Body of pancreas (tissue), 4 donors: ENCODE measurements at regions not wholly inside any gene's neighbourhood (a gene's known extent, or its start where the extent isn't known, plus 50 kb on each side); places are given as distances from the start of the nearest gene placed in this dataset.

Source experiments
- POLR2A ChIP-seq, 3 donors: fragments of 450-650 bp; IDR thresholded peaks; one replicate each; pipeline ENCODE4 v1.6.1; 2016; ENCODE audit warnings: antibody characterized with exemption in 3 of 3, mild to moderate bottlenecking in 2 of 3
- TF ChIP-seq, protein P1 (sequence below), 7 experiments: fragments of 450-650 bp in 4 of 7; fragments of 200-600 bp in 3 of 7; sonication (generic) in 3 of 7; IDR thresholded peaks; one replicate each; pipeline ENCODE4 v1.5.1; 2016 to 2019; ENCODE audit warnings: antibody characterized with exemption in 7 of 7

DNA sequence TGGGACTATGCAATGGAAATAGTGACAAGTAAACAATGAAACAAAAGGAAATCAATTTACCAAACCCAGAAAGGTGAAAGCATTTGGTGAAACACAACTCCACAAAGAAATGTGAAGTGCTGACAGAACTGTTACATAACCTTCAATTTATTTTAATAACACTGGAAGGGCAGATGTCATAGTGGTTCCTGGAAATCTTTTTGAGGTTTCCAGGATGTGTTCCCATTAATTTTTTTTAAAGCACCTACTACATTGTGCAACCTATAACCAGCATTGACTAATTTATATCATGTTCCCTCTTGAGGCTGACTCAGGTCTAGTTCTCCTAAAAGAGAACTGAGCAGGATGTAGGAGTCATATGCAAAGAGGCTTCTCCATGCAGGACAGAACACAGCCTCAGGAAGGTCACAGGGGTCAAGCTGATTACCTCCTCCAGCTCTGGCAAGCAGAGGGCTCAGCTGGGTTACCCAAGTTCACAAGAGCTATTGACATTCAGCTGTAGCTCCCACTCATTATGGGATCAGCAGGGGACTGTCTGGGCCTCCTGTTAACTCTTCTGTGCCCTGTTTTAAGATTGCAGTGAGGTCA is 157.1 kb upstream of the NRIP1 start:
- TF ChIP-seq, protein P1, sequence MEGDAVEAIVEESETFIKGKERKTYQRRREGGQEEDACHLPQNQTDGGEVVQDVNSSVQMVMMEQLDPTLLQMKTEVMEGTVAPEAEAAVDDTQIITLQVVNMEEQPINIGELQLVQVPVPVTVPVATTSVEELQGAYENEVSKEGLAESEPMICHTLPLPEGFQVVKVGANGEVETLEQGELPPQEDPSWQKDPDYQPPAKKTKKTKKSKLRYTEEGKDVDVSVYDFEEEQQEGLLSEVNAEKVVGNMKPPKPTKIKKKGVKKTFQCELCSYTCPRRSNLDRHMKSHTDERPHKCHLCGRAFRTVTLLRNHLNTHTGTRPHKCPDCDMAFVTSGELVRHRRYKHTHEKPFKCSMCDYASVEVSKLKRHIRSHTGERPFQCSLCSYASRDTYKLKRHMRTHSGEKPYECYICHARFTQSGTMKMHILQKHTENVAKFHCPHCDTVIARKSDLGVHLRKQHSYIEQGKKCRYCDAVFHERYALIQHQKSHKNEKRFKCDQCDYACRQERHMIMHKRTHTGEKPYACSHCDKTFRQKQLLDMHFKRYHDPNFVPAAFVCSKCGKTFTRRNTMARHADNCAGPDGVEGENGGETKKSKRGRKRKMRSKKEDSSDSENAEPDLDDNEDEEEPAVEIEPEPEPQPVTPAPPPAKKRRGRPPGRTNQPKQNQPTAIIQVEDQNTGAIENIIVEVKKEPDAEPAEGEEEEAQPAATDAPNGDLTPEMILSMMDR (IDR thresholded peaks at IDR 0.05), result no peak
- TF ChIP-seq POLR2A (IDR thresholded peaks at IDR 0.05), result no peak
